ENCODE measurements at regions not wholly inside any gene's neighbourhood (a gene's known extent, or its start where the extent isn't known, plus 50 kb on each side); places are given as distances from the start of the nearest gene placed in this dataset.

DNA sequence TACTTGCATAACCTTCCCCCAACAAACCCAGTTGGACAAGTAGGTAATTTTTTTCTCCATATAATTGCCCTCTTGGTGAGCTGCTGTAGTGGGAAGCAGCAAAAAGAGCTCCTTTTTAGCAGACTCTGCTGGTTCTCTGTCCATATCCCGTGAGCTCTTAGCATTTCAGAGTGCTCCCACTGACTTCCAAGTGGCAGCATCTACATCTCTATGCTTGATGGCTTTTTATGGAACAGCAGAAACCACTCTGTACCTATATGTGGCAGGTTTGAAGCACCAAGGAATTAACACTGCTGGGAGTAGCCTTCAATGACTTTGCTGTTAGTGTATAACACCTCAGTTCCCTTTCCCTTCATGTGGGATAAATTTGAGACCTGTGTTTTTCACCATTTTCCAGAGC is 168.4 kb upstream of the NHS start:
- DNase-seq, result no peak

- no peak for DNase-seq
These were observed 160.0 kb upstream of the NHS start for GRCh38 chrX:17214962-17215361.

- DNase-seq, result no peak
These were observed 148.3 kb upstream of the NHS start for GRCh38 chrX:17226736-17227135.

GRCh38 chrX:17237146-17237545 is 137.9 kb upstream of the NHS start:
- DNase-seq, result no peak

DNA sequence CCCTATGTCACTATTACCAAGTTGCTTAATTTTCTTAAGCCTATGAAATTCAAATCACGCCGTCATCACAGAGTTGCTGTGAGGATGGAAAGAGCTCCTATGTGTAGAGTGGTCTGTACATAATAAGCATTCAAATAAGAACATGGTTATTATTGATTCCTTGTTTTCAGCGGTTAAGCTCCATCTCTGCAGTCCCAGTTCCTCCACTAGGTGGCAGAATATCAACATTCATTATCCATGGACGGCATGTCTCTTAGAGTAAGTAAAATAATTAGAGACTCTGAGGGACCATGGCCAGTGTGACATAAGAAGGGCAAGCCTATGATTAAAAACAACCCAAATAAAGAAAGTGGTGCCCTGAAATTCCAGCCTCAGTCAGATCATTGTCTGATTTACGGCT is 132.5 kb upstream of the NHS start:
- DNase-seq, result peak in 1 of 2 experiments; percentile 20

DNA sequence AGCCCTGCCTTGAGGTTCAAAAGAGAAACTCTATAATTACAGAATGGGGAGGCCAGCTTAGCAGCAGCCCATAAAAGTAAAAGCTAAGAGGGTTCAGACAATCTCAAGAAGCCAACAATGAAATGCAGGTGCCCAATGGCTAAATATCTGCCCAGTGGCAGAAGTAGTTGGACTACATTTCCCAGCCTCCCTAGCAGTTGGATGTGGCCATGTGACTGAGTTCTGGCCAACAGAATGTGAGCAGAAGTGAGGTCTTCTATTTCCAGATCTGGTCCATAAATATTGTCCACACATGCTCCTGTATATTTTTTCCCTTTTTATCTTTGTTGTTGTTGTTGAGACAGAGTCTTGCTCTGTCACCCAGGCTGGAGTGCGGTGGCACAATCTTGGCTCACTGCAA is 127.9 kb upstream of the NHS start:
- DNase-seq, result no peak

DNA sequence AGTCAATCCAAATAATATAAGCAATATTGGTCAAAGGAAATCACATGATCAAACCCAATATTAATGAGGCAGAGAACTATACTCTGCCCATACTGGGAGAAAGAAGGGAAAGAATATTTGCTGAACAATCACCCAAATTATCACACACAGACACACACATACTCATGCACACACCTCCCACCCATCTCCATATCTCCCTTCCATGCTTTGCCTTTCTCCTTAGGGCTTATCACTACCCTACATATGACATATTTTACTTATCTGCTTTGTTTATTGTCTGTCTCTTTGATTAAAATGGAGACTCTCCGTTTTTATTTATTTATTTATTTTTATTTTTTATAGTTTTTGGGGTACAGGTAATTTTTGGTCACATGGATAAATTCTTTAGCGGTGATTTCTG is 112.9 kb upstream of the NHS start:
- no peak for DNase-seq

DNA sequence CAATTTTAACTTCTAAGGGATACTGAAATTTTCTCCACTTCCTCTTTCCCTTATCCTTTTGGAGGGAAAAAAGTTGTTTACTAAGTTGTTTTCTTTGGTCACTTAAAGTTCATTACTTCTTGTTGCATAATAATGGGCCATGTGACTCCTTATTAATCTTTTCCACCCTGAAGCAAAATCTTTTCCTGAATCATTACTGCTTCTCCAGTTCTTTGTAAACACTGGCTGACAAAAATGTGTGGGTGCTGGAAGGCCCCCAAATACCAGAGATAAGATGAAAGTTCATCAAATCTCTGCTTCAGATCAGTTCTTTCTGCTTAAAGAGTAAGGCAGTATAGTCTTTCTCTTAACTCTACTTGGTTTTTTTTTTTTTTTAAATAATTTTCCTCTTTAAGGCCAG is 108.9 kb upstream of the NHS start:
- DNase-seq, result no peak

DNA sequence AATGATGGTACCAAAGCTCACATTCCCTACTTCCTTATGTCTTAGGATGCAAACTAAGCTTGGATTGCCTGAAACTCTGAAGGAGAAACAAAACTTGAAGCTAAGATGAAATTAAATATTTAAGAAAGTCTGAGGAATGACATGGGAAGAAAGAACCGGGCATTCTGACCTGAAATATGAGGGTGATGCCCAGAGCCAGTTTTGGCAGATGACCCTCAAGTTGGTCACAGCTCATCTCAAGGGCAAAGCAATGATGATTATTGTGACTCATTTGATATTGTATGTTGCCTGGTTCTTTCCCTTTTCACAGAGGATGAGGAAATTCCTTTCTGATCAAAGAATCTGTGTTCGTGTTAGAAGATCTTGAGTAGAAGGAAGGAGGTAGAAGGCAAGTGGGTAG is 96.0 kb upstream of the NHS start:
- DNase-seq, result no peak

GRCh38 chrX:17285983-17286382 is 89.0 kb upstream of the NHS start:
- no peak for DNase-seq

- no peak for DNase-seq
These were observed 83.7 kb upstream of the NHS start for GRCh38 chrX:17291171-17291900.

DNA sequence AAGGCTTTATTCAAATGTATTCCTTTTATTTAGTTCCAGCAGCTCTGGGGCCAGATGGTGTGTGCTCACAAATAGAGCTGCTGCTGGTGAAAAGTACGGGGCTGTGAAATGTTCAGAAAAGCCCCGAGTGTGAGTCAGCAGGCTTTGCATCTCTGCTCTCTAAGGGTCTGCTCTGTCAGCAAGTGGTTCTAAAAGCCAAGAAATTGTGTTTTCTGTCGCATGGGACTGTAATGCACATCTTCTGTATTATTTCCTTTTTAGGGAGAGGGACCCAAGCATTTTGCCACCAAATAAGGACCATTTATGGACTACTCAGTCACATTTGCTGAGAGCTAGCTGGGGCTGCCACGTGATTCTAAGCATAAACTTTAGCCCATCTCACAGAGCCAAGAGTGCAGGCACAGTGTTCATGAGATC is 82.9 kb upstream of the NHS start:
- no peak for DNase-seq

DNA sequence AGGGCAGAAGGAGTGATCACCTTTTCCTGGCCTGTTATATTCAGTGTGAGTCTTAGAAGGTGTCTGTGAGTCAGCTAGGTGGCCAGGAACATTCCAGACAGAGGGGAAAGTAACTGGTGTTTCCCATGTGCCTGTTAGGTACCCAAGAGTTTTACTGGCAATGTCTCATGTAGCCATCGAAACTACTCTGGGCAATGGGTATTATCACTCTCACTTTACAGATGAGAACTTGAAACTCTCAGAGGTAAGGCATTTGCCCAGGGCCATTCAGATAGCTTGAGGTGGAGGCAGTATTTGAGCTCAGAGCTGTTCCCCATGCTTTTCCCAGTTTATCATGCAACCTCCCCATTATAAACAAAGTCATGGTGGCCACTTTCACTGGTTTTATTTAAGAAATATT is 80.4 kb upstream of the NHS start:
- no peak for DNase-seq

DNA sequence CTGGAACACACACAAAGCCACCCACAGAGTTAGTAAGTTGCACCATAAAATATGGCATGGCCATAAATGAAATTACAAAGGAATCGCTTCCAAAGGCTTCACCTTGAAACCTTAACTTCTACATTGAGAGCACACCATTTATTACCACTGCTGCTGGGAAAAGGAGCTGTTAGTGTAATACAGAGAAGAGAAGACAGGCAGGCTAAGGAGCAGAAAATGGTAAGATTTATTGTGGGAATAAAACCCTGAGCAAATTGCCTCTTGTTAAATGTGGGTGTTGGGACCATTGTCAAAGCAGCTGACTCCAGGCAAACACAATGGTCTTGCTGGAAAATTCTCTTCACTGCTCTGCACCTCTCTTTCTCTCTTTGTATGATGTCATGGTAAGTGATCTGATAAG is 79.2 kb upstream of the NHS start:
- no peak for DNase-seq

- DNase-seq, result no peak
These were observed 76.4 kb upstream of the NHS start for GRCh38 chrX:17298564-17298963.

DNA sequence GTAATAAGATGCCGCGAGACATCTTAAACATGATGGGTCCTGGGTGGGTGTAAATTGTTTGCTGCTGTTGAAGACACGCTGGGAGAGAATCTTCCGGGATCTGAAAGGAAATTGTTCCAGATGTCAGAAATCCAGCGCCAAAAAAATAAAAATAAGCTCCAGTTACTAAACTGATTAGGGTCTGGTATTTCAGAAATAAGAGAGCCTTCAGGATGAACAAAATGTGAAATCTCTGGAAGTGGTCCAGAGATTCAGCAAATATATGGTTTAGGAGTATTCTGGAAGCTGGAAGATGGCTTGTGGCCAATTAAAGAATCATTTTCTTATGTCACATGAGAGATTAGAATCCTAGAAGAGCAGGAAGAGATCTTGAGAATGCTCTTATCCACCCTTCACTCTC is 75.8 kb upstream of the NHS start:
- no peak for DNase-seq

DNA sequence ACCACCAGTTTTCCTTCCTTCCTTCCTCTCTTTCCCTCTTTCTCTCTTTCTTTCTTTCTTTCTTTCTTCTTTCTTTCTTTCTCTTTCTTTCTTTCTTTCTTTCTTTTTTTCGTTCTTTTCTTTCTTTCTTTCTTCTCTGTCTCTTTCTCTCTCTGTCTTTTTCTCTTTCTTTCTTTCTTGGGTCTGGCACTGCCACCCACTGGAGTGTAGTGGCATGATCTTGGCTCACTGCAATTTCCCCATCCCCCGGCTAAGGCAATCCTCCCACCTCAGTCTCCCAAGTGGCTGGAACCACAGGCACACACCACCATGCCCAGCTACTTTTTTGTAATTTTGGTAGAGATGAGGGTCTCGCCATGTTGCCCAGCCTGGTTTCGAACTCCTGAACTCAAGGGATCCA is 51.6 kb upstream of the NHS start:
- DNase-seq, result no peak
